CD4-positive, alpha-beta T cell (primary cell): ENCODE measurements at regions not wholly inside any gene's neighbourhood (a gene's known extent, or its start where the extent isn't known, plus 50 kb on each side); places are given as distances from the start of the nearest gene placed in this dataset.

Experiments used
- ATAC-seq: fragments of 200-7000 bp; cut with Tn5 transposase; one replicate; pipeline ENCODE4 v1.10.0; 2022; ENCODE audit warnings: mild to moderate bottlenecking; ENCODE audit not compliant: poor library complexity
- CTCF ChIA-PET: fragments of 350-600 bp; sonication (Branson Sonifier 250); formaldehyde crosslinking; loops from one replicate; lab custom pipeline; 2021; ENCODE audit warnings: antibody characterized with exemption, inconsistent platforms; lab: Charles Lee
- POLR2A ChIA-PET: fragments of 350-600 bp; sonication (Branson Sonifier 250); formaldehyde crosslinking; loops from one replicate; lab custom pipeline; 2021; ENCODE audit warnings: antibody characterized with exemption, inconsistent platforms; lab: Charles Lee
- DNase-seq, 14 experiments: peaks; one replicate each; pipeline ENCODE4 v3.0.0-alpha.2; 2013 to 2020; ENCODE audit warnings: mixed read lengths in 2 of 14
- H3K27ac ChIP-seq, 2 donors: one replicate each; pipeline versions ENCODE4 v1.5.1 to v1.7.0; 2013; ENCODE audit warnings: low read length in 2 of 2, low read depth in 1 of 2, mild to moderate bottlenecking in 1 of 2
- H3K27me3 ChIP-seq, 2 experiments: 1 replicate in 1 of 2; 2 replicates in 1 of 2; pipeline versions ENCODE4 v1.6.1 to v1.7.0; 2013; ENCODE audit warnings: low read length in 2 of 2, control low read depth in 1 of 2, mild to moderate bottlenecking in 1 of 2, moderate library complexity in 1 of 2; ENCODE audit not compliant: insufficient read depth in 2 of 2, control insufficient read depth in 1 of 2
- H3K36me3 ChIP-seq: one replicate; pipeline ENCODE4 v1.6.1; 2013; ENCODE audit warnings: low read length, control low read depth; ENCODE audit not compliant: insufficient read depth
- H3K4me1 ChIP-seq: one replicate; pipeline ENCODE4 v1.6.1; 2013; ENCODE audit warnings: low read length, control low read depth; ENCODE audit not compliant: insufficient read depth
- H3K4me3 ChIP-seq: one replicate; pipeline ENCODE4 v1.5.1; 2013; ENCODE audit warnings: mild to moderate bottlenecking, low read length, moderate library complexity
- H3K9me3 ChIP-seq, 2 experiments: 1 replicate in 1 of 2; 2 replicates in 1 of 2; pipeline versions ENCODE4 v1.6.1 to v1.7.0; 2013; ENCODE audit warnings: low read length in 2 of 2, mild to moderate bottlenecking in 2 of 2, control low read depth in 1 of 2, moderate library complexity in 1 of 2; ENCODE audit not compliant: control insufficient read depth in 1 of 2, insufficient read depth in 1 of 2
- H3K27ac Mint-ChIP-seq: one replicate; pipeline ENCODE4 v1.8.0; 2020; ENCODE audit warnings: mixed read lengths
- H3K27me3 Mint-ChIP-seq: one replicate; pipeline ENCODE4 v1.8.0; 2021; ENCODE audit warnings: mixed read lengths
- H3K36me3 Mint-ChIP-seq: one replicate; pipeline ENCODE4 v1.8.0; 2021; ENCODE audit warnings: low read depth, mixed read lengths
- H3K4me1 Mint-ChIP-seq: one replicate; pipeline ENCODE4 v1.8.0; 2021; ENCODE audit warnings: low read depth, mixed read lengths
- H3K4me3 Mint-ChIP-seq: one replicate; pipeline ENCODE4 v1.8.0; 2020; ENCODE audit warnings: mild to moderate bottlenecking, mixed read lengths
- H3K9me3 Mint-ChIP-seq: one replicate; pipeline ENCODE4 v1.8.0; 2020; ENCODE audit warnings: mixed read lengths
- CTCF ChIP-seq: fragments of 200-600 bp; IDR thresholded peaks from one replicate; pipeline ENCODE4 v1.8.0; 2022; ENCODE audit warnings: antibody characterized with exemption, mild to moderate bottlenecking
- intact Hi-C, 2 experiments: fragments of 100-400 bp; cut with DNase I in 1 of 2; cut with micrococcal nuclease in 1 of 2; formaldehyde crosslinking; loops; one replicate each; pipeline versions ENCODE4 v1.15.1 to v1.9.0; 2023 to 2025; cut with DNase I, micrococcal nuclease

- H3K36me3 Mint-ChIP-seq = no peaks in the 10 kb centered on the region
- no peaks in the 10 kb centered on the region for H3K4me1 ChIP-seq
- no peaks in the 10 kb centered on the region for H3K36me3 ChIP-seq
- peaks cover 25% of the 10 kb centered on the region for H3K27me3 Mint-ChIP-seq
- no peaks in the 10 kb centered on the region for H3K9me3 ChIP-seq
- H3K4me1 Mint-ChIP-seq = no peaks in the 10 kb centered on the region
- no peak overlapping the region for H3K4me3 Mint-ChIP-seq
- H3K9me3 Mint-ChIP-seq = no peaks in the 10 kb centered on the region
- no peak overlapping the region for H3K4me3 ChIP-seq
- peaks cover 6 to 8% of the 10 kb centered on the region in 2 experiments for H3K27me3 ChIP-seq
- no peak for TF ChIP-seq CTCF
- no peak overlapping the region for H3K27ac ChIP-seq
- intact Hi-C loops = no loop called here
- H3K27ac Mint-ChIP-seq = no peak overlapping the region
- no peak for DNase-seq
- ChIA-PET CTCF (no interaction called here), POLR2A (no interaction called here)
- no peak for ATAC-seq
Measured at GRCh38 chr2:205906419-205906818, 179.6 kb downstream of the INO80D start.

- H3K36me3 ChIP-seq = no peaks in the 10 kb centered on the region
- ATAC-seq (no peak), DNase-seq (no peak)
- H3K9me3 Mint-ChIP-seq = no peaks in the 10 kb centered on the region
- intact Hi-C loops = no loop called here
- no peaks in the 10 kb centered on the region for H3K36me3 Mint-ChIP-seq
- ChIA-PET CTCF (no interaction called here), POLR2A (no interaction called here)
- H3K27me3 Mint-ChIP-seq = peaks cover 19% of the 10 kb centered on the region
- peaks cover 6 to 8% of the 10 kb centered on the region in 2 experiments for H3K27me3 ChIP-seq
- no peaks in the 10 kb centered on the region for H3K4me1 ChIP-seq
- no peak overlapping the region for H3K4me3 Mint-ChIP-seq
- no peak overlapping the region for H3K4me3 ChIP-seq
- H3K4me1 Mint-ChIP-seq = no peaks in the 10 kb centered on the region
- no peak for TF ChIP-seq CTCF
- no peaks in the 10 kb centered on the region for H3K9me3 ChIP-seq
- no peak overlapping the region for H3K27ac Mint-ChIP-seq
- no peak overlapping the region for H3K27ac ChIP-seq
Measured at GRCh38 chr2:205905576-205905975, 180.4 kb downstream of the INO80D start.

- CTCF ChIA-PET = no interaction called here
- H3K4me1 Mint-ChIP-seq = no peaks in the 10 kb centered on the region
- H3K9me3 Mint-ChIP-seq = no peaks in the 10 kb centered on the region
Measured at GRCh38 chr2:205904873-205905272, 181.1 kb downstream of the INO80D start.

More at GRCh38 chr2:205904873-205905272, 181.1 kb downstream of the INO80D start:
- H3K27ac Mint-ChIP-seq = no peak overlapping the region
- ATAC-seq (no peak), DNase-seq (no peak)
- H3K36me3 Mint-ChIP-seq = no peaks in the 10 kb centered on the region
- Histone ChIP-seq H3K27me3 (peaks cover 6 to 8% of the 10 kb centered on the region in 2 experiments), H3K9me3 (peaks cover 0 to under 1% of the 10 kb centered on the region in 2 experiments), H3K4me1 (no peaks in the 10 kb centered on the region), H3K4me3 (no peak overlapping the region), H3K27ac (no peak overlapping the region), H3K36me3 (no peaks in the 10 kb centered on the region)
- peaks cover 13% of the 10 kb centered on the region for H3K27me3 Mint-ChIP-seq
- TF ChIP-seq CTCF = no peak
- H3K4me3 Mint-ChIP-seq = no peak overlapping the region
- intact Hi-C loops = no loop called here
- POLR2A ChIA-PET = no interaction called here
